Suppressor macrophage treated with lipopolysaccharide for 1 hour (primary cell): ENCODE measurements at regions not wholly inside any gene's neighbourhood (a gene's known extent, or its start where the extent isn't known, plus 50 kb on each side); places are given as distances from the start of the nearest gene placed in this dataset.
"Not testable (repeated sequence)": the region's sequence is repeated elsewhere in the genome, so short reads cannot be mapped to it uniquely, and the experiment has no call there.

ENCODE experiments used
- DNase-seq, 3 donors: peaks; one replicate each; pipeline ENCODE4 v3.0.0-alpha.2; 2020 to 2022

DNA sequence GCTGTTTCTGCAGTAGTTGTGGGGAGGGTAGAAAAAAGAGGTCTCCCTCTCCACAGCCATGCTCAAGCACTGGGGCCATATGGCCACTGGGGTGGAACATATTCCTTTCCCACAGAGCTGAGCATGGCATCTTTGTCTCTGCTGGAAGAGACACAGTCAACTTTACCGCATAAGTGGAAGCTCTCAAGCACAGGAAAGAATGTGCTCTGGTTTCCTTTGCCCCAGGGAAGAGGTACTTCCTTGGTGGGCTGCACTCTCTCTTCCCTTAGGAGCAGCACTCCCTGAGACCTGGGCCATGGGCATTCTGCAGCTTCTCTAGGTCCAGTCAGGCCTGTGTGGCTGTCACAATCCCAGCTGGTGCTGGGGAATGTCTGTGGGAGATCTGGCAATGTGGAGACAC lies 168.5 kb upstream of the ACTBL2 start:
- DNase-seq = no peak

DNA sequence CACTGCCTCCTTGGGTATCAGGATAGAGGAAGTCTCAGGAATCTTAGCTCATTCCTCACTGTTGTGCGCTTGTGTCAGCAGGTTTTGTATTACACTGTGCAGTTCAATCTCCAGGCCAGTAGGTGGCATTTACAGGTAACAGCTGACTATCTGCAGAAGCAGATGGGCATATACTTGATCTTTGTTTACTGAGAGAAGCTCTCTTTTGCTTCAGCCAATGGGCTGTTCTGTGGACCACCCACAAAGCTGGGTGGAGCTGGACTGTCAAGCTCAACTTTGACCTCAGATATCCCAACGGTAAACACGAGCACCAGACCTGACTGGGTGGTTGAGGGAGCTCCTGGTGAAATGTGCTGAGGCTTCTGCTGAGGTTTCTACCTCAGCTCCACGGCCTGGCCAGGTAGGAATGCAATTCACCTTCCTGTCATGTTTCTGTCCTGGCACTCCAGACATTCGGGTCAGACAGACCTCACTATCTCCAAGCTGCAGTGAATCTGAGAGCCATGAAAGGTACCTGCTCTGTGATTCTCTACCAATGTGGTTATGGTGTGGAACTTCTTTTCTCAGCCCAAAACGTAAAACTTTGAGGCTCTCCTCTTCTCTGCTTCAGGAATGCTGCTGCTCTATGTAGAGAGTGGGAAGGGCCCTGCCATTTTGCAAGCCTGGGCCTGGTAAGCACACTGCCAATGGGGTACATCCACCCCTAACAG lies 167.9 kb upstream of the ACTBL2 start:
- peak; percentile 50 to 60 (median 56) for DNase-seq

DNA sequence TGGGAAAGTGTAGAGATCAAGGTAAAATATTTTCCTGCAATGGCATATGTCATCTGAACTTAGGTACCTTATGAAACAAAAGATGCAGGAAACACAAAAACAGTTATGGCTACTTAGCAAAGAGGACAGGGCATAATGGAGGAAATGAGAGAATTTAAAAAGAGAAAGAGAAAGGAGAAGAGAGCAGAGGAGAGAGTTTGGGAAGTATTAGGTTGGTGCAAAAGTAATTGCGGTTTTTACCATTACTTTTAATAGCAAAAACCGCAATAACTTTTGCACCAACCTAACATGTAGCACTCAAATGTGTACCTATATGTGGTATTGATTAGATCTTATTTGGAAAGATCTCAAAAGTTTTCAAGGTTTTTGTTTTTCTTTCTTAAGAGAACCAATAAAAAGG lies 160.1 kb upstream of the ACTBL2 start:
- no peak for DNase-seq

DNA sequence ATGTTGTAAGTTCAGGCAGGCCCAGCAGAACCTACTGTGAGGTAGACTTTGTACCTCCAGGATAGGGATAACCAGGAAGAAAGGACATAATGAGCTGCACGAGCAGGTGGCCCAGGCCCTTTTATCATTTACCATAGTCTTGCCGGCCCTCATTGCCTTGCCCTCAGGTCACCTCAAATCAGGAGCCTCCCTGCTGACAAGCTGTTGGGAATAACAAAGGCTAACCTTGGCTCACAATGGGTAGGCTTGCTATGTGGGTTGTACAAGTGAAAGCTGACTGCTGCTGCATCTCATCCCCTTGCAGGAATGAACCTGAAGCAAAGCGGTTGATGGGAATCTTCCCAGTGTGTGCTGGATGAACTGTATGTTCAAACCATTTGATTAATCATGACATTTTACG lies 159.5 kb upstream of the ACTBL2 start:
- DNase-seq = no peak

DNA sequence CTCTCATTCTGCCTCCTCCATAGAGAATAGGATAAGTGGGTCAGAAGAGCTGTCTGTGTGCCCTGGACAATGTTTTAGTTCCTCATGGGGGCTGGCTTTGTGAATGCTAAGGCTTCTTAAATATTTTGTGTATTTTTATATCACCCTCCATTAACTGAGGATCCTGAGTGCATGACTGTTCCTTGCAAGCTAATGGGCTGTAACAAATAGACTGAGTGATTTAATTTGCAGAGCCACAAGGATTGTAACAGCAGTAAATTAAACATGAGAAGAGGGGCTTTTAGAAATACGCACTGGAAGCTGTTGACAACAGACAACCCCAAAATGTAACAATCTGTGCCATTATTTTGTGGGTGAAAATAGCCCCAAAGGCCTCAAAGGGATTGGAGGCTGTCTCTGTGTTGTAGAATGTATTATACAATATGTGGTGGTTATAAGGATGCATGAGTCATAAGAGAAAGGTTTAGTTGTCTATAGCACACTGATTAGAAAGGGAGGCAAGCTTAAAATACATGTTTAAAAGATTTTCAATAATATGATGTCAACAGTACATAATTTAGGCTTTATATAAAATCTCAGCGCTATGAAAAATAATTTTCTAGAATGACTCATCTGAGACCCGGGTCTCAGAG lies 152.7 kb upstream of the ACTBL2 start:
- no peak for DNase-seq

DNA sequence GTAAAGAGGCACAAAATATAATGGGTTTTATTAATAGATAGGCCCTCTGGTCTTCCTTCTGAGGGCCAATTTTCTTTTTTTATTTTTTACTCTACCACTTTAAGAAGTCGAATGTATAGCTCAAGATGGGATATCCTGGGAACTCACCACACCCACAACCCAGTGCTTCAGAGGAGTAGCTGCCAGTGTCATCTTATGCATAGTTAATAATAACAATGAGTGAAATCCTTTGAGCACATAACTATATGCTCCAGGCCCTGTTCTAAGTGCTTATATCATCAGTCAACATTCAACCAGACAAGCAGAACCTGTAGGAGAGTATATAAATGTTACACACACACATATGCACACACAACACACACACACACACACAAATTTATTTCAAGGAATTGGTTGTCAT lies 150.3 kb upstream of the ACTBL2 start:
- DNase-seq = no peak

DNA sequence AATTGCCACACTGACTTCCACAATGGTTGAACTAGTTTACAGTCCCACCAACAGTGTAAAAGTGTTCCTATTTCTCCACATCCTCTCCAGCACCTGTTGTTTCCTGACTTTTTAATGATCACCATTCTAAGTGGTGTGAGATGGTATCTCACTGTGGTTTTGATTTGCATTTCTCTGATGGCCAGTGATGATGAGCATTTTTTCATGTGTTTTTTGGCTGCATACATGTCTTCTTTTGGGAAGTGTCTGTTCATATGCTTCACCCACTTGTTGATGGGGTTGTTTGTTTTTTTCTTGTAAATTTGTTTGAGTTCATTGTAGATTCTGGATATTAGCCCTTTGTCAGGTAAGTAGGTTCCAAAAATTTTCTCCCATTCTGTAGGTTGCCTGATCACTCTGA lies 148.5 kb upstream of the ACTBL2 start:
- DNase-seq = not testable (repeated sequence)

DNA sequence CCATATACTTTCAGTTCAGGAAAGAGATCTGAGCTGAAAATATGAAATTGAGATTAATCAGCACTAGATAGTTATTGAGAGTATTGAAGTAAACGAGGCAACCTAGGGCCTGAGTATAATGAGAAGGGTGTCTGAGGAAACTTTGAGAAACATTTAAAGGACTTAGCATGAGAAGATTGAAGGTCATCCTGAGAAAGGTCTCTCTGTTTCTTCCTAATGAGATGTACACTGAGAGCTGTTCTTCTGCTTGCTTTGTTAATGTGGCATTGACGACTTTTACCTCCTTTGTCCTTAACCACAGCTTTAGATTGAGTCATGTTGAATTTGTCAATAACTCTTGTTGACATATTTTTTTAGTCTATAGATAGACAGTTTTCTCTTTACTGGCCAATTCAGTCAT lies 145.1 kb upstream of the ACTBL2 start:
- DNase-seq = no peak

DNA sequence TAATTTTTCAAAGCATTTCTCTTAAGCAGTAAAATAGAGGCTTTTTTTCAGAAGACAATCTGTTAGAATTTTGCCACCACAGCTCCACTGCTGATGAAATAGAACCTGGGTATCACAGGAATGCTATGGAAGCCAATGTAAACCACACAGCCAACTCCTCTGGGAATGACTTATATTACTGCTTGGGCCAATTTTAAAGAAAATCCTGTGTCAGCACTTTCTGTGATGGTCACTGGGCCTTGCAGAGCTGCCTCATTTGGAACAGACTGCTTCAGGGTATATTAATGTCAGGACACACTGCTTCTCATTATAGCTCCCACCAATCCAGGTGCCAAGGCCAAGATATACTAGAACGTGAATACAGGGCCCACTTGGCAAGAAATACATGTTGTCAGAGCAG lies 144.1 kb upstream of the ACTBL2 start:
- no peak for DNase-seq

DNA sequence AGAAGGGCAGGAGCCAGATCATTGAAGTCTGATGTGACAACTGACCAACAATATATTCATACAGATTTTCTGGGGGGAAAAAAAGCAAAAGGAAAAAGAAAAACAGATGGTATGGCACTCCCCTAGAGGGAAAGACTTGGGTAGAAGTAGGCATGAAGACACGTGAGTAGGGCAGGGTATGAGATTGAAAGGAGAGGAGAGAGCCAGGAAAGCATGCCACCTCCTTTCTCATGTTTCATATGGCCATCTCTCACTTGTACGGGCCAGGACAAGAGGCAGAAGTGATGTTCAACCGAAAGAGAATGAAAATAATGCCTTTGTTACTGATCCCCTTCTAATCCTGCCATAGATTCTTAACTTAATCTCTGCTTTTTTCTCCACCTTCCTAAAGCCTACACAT lies 139.0 kb upstream of the ACTBL2 start:
- no peak for DNase-seq

DNA sequence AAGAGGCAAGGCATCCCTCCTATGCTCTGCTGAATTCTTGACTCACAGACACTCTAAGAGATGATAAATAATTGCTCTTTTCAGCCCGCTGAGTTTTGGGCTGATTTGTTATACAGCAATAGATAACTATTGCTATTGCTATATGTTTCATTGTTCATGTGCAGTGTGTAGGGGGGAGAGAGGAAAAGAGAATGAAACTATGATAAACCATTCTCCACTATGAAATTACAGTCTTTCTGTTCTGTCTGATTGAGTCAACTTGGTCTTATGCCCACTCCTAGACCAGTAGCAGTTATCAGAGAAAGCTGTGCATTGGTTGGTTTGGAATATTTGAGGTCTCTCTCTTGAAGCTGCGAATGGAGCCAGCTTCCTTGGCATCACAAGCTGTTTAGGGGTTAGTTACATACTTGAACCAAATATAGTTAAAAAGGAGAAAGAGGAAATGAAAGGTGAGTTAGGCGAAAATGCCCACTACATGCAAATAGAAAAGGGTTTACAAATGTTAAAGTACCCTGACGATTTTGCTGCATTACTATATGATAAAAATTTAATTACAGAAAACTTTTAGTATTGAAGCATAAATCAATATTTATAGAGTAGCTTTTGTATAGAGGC lies 136.3 kb upstream of the ACTBL2 start:
- DNase-seq = no peak

DNA sequence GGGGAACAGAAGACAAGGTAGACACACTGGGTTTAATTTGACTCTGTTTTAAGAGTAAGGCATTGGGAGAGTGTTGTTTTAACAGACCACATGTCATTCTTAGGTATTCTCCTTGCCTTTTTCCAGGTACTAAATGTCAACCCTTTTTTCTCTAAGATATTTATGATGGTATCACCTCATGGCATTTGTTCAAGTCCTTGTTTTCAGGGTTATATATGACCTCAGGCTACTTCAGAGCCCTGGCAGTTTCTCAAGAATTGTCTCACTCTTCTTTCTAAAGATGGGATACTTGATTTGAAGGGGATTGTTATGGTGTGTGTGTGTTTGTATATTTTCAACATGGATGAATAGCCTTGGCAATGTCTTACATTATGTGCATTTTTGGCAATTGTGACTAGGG lies 131.1 kb upstream of the ACTBL2 start:
- no peak for DNase-seq

DNA sequence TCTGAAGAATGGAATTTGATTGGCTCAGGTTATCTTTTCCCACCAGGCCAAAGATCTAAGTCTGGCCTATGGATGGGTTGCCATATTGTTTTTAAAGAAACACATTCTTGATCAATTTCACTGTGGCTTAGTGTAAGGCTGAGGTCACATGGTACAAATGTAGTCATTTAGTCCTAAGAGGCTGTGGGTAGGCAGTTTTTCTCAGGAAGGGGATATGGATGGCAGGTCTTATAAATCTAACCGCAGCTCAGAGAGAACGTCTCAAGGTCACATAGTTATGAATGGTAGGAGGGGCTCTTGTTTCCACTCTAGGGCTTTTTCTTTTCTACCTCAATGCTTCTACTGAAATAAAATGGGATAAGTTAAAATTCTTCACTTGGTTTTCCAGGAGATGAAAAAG lies 128.6 kb upstream of the ACTBL2 start:
- DNase-seq = no peak

DNA sequence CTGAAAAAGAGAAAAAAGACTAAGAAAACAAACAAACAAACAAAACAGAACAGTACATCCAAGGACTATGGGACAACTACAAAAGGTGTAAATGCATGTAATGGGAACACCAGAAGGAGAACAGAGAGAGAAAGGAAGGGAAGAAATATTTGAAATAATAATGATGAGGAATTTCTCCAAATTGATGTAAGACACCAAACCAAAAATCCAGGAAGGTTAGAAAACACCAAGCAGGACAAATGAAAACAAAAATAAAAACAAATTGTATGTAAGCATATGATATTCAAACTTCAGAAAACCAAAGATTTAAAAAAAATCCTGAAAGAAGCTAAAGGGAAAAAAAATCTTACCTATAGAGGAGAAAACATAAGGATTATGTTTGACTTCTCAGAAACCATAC lies 125.9 kb upstream of the ACTBL2 start:
- no peak for DNase-seq

DNA sequence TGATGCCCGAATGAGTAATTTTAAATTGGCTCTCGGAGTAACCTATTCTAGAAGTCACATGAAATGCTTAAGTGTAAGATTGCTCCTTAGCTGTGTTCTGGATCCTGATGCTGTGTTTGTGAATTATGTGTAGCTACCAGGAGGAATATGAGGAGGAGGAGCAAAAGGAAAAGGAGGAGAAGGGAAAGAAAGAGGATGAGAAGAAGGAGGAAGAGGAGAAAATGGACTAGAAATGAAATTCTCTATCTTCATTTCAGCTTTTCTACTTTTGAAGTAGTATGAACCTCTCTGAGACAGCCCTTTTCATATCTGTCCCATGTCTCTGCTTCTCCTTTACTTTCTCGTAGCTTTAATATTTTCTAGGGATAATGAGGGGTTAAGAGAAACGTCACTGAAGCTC lies 119.4 kb upstream of the ACTBL2 start:
- no peak for DNase-seq

DNA sequence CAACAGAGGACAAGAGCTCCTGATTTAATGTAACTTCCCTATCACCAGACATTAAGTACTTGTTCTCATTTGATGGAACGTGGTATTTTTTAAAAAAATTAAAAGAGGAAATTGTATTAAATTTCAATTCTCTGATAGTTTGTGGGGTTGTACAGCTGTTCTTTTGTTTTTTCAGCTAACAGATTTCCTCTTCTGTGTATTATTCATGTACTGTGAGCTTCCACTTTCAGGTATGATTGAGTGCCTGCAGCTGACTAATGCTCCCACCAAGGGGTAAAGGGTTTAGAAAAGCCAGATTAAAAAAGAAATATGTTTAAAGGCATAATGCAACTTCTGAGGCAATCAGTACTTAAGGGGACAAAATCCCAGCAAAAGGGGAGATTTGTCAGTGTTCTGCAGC lies 117.7 kb upstream of the ACTBL2 start:
- no peak for DNase-seq

DNA sequence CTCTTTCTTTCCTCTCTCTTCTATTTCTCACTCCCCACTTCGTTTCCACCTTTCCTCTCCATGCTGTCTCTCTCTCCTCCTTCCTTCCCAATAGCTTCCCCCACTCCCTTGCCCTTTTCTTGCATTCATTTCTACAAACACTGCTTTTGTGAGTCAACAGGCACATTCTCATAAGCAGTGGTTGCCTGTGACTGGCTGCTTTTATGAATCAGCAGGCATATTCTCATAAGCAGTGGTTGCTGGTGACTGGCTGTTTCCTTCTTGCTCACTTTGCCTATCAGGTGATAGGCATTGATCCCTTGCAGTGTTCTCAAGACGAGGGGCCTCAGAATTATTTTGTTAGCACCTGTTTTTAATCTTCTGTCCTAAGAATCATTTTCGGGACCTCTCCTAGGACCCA lies 116.1 kb upstream of the ACTBL2 start:
- DNase-seq = no peak

DNA sequence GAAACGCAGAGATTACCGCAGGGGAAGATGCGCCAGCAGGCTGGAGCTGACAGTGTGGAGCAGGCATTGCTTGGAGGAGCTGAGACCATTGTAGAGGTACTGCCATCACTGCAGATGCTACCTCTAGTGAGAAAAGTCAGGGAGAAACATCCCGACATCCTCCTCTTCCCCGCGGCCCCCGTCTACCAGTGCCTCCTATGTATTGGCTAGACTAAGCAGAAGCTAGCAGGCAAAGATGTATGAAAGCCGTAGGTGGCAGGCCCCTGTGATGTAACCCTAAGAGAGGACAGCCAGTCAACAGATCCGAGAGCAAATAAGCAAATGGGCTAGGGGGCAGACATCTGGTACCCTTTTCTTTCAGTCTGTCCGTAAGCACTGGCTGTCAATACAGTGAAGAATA lies 115.5 kb upstream of the ACTBL2 start:
- no peak for DNase-seq

DNA sequence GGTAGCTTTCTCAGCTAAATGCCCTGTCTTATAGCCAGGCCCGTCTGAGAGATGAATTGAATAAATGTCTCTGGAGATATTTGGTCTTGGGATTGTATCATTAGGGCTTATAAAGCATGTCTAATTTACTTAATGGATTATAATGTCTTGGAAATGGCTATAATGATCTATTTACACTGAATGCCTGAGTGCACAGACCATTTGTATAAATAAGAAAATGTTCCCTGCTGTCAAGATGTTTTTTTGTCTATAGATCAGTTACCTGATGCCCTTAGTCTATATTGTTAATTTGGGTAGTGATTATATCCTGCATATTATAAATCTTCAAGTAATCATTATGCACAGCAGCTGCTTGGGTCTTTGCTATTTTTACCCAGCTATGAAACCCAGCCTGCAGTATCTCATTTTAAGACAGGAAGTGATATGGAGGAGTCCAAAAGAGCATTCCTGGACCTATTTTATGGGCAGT lies 112.9 kb upstream of the ACTBL2 start:
- no peak for DNase-seq

DNA sequence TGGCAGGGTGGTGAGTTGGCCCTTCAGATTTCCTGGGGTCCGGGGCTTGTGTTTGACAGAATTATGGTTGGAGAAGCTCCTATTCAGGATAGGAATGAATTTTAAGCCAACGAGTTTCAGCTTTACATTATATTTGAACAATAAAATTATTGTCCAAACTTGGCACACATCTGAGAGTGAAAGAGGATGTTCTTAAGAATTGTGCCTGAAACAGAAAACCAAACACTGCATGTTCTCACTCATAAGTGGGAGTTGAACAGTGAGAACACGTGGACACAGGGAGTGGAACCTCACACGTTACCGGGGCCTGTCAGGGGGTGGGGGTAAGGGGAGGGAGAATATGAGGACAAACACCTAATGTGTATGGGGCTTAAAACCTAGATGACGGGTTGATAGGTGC lies 111.8 kb upstream of the ACTBL2 start:
- DNase-seq = no peak

DNA sequence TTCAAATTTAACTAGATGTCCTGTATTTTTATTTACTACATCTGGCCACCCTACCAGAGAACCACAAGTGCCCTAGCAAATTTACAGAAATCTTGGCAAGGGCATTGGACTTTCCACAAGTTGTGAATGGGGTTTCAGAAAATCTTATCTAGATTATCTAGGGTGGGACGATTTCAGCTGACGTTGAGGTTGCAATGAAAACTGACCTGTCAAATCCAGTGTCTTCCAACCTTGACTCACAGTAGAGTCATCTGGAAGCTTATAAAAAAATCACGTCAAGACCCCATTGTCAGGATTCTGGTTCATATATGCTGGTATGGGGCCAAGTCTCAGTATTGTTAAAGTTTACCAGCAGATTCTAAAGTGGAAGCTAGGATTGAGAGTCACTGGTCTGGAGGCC lies 109.6 kb upstream of the ACTBL2 start:
- no peak for DNase-seq

DNA sequence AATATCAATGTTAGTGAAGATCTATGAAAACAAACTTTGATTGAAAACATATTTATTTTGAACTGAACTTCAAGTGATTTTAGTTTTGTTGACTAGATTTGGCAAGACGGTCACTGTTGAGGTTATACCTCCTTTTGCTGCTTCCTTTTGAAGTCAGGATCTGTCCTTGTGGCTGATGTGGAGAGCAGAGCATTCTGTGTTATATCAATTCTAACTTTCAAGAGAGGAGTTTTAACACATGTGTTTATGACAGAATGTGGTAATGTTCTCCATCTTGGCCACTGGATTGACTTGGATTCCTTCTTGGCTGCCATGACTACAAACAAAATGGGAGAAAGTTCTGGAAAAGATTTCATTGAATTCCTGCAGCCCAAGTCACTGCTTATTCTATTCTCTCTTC lies 104.0 kb upstream of the ACTBL2 start:
- DNase-seq = no peak

DNA sequence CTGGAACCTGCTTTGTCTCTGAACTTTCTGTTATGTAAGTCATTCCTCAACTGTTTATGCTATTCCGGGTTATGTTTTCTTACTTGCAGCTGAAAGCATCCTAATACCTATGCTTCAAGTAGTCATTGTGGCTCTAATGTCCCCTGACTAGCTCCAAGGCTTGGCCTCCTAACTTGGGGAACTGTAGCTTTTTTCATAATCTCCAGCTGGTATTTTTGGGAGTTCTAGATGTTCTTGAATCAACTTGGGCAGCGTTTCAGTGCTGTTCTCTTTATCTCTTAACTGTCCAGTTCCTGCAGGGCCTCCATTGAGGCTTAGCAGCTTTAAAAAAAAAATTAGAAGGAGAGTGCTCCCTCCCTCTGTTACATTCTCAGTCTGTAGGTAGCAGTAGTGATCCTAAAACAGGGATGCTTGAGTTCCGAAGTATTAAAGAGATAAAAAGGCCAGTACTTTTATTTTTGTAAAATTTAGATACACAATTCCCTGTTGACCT lies 100.0 kb upstream of the ACTBL2 start:
- no peak for DNase-seq

DNA sequence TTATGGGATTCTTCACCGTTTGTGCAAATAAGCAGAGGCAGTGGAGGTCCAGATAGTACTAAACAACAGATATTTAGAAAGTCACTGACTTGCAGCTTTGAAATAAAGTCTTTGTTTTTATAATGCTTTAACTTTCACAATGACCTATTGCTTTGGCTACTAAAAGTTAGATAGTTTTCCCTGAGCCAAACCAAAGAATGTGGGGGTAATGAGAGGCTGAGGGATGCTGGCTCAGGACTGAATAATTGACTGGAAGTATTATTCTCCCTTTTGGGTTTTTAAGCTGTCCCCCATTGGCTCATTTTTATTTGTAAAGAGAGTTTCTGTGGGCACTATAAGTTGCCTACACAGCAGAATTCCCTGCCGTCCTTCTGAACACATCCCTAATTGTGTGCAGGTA lies 99.2 kb upstream of the ACTBL2 start:
- DNase-seq = no peak
